ENCODE measurements at regions not wholly inside any gene's neighbourhood (a gene's known extent, or its start where the extent isn't known, plus 50 kb on each side); places are given as distances from the start of the nearest gene placed in this dataset.

DNA sequence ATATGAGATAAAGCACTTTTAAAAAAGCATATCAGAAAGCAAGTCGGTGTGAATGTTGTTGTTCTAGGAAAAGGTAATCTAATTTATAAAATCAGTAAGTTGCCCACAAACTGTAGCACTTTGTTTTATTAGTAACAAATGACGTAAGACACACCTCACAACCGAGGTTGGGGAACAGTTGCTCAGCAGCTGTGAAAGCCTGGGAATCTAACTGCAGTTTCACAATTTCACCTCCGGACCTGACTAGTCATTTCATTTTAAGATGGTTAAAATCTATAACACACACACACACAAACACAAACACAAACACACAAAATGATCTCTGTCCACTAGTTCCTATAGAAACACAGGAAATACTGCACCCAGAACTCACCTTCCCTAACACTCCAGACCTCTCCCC is 406.7 kb upstream of the NR2F2 start:
- Histone ChIP-seq H3K9me3 (ENCODE audit: control insufficient read depth, insufficient read depth, low read depth, low read length) (no peaks in the 10 kb centered on the region), H3K4me1 (ENCODE audit: control insufficient read depth, extremely low read depth, insufficient read depth, low read length) (no peaks in the 10 kb centered on the region), H2AFZ (ENCODE audit: low read length) (no peak overlapping the region), H3K36me3 (ENCODE audit: control insufficient read depth, insufficient read depth, low read length) (no peaks in the 10 kb centered on the region), H3K4me2 (ENCODE audit: extremely low read depth, insufficient read depth, low read length) (no peak overlapping the region), H3K27me3 (ENCODE audit: control insufficient read depth, insufficient read depth, low read length) (no peaks in the 10 kb centered on the region), H3K9ac (ENCODE audit: insufficient read depth, low read length) (no peak overlapping the region), H3K79me2 (ENCODE audit: control insufficient read depth, insufficient read depth, low read length) (no peaks in the 10 kb centered on the region), H4K20me1 (ENCODE audit: control insufficient read depth, extremely low read depth, insufficient read depth, low read length) (no peaks in the 10 kb centered on the region), H3K4me3 (replicated peaks in 1 of 4; ENCODE audit: control extremely low read depth in 1 of 4, insufficient read depth in 1 of 4, low read depth in 3 of 4, low read length in 4 of 4) (no peak overlapping the region), H3K27ac (ENCODE audit: insufficient read depth, low read length) (no peak overlapping the region)
- TF ChIP-seq EZH2 (IDR thresholded peaks at IDR 0.05; ENCODE audit: low read length, missing control alignments): no peak
- TF ChIP-seq, protein P1, sequence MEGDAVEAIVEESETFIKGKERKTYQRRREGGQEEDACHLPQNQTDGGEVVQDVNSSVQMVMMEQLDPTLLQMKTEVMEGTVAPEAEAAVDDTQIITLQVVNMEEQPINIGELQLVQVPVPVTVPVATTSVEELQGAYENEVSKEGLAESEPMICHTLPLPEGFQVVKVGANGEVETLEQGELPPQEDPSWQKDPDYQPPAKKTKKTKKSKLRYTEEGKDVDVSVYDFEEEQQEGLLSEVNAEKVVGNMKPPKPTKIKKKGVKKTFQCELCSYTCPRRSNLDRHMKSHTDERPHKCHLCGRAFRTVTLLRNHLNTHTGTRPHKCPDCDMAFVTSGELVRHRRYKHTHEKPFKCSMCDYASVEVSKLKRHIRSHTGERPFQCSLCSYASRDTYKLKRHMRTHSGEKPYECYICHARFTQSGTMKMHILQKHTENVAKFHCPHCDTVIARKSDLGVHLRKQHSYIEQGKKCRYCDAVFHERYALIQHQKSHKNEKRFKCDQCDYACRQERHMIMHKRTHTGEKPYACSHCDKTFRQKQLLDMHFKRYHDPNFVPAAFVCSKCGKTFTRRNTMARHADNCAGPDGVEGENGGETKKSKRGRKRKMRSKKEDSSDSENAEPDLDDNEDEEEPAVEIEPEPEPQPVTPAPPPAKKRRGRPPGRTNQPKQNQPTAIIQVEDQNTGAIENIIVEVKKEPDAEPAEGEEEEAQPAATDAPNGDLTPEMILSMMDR (conservative IDR thresholded peaks at IDR 0.05 in 1 of 2, IDR thresholded peaks at IDR 0.05 in 1 of 2; ENCODE audit: low read depth in 1 of 2, low read length in 2 of 2): no peak
- DNase-seq (ENCODE audit: low read depth in 2 of 2): no peak

DNA sequence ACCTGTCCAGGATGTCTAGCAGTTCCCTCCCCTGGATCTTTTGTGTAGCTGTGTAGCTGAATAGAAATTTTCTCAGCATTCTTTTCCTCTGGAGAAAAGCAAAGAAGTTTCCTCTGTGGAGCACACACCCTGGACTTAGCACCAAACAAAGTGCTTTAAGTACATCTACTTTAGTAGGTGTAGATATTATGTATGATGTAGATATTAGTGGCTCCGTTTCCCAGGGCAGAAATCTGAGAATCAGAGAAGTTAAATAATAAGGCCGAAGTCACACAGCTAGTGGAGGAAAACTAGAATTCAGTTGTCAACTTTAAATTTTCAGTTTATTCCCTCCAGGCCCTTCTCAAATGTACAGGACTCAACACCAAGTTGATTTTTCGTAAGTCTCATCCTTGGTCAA is 401.7 kb upstream of the NR2F2 start:
- H3K4me1 ChIP-seq (ENCODE audit: control insufficient read depth, extremely low read depth, insufficient read depth, low read length): no peaks in the 10 kb centered on the region

DNA sequence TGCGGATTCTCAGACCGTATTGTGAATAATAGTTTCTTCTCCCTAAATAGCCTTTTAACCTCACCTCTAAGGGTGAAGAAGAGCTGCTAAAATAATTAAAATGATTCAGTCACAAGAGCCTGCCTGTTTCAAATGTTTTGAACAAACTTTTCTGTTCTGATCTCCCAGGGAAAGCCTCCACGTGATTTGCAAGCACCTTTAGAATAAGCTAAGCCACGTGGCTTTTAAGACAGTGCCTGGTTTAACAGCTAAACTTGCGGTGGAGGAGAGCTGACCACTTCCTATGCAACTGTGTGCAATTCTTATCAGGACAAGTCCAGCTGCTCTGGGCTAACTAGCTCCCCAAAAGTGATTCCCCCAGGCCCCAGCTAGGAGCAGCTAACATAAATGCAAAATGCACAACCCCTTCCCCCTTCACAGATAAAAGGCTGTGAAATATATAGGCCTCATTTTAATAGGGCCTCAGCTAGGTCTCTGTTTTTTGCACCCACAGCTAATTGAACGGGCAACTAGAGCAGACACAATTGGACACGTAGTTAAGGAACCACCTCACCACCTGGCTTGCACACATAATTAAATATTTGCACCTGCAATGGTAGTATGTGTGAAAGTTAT is 401.2 kb upstream of the NR2F2 start:
- no peaks in the 10 kb centered on the region for H4K20me1 ChIP-seq (ENCODE audit: control insufficient read depth, extremely low read depth, insufficient read depth, low read length)
- TF ChIP-seq, protein P1 (conservative IDR thresholded peaks at IDR 0.05 in 1 of 2, IDR thresholded peaks at IDR 0.05 in 1 of 2; ENCODE audit: low read depth in 1 of 2, low read length in 2 of 2): no peak
- no peak for TF ChIP-seq EZH2 (IDR thresholded peaks at IDR 0.05; ENCODE audit: low read length, missing control alignments)
- no peak overlapping the region for H3K27ac ChIP-seq (ENCODE audit: insufficient read depth, low read length)
- H3K9ac ChIP-seq (ENCODE audit: insufficient read depth, low read length): no peak overlapping the region
- no peaks in the 10 kb centered on the region for H3K79me2 ChIP-seq (ENCODE audit: control insufficient read depth, insufficient read depth, low read length)
- H3K36me3 ChIP-seq (ENCODE audit: control insufficient read depth, insufficient read depth, low read length): no peaks in the 10 kb centered on the region
- peak; percentile 45 to 63 for DNase-seq (ENCODE audit: low read depth in 2 of 2)
- H3K9me3 ChIP-seq (ENCODE audit: control insufficient read depth, insufficient read depth, low read depth, low read length): no peaks in the 10 kb centered on the region
- H3K4me2 ChIP-seq (ENCODE audit: extremely low read depth, insufficient read depth, low read length): no peak overlapping the region
- H3K4me1 ChIP-seq (ENCODE audit: control insufficient read depth, extremely low read depth, insufficient read depth, low read length): no peaks in the 10 kb centered on the region
- H2AFZ ChIP-seq (ENCODE audit: low read length): no peak overlapping the region
- no peak overlapping the region for H3K4me3 ChIP-seq (replicated peaks in 1 of 4; ENCODE audit: control extremely low read depth in 1 of 4, insufficient read depth in 1 of 4, low read depth in 3 of 4, low read length in 4 of 4)
- no peaks in the 10 kb centered on the region for H3K27me3 ChIP-seq (ENCODE audit: control insufficient read depth, insufficient read depth, low read length)

More for the DNA sequence above, 401.7 kb upstream of the NR2F2 start:
- no peaks in the 10 kb centered on the region for H3K36me3 ChIP-seq (ENCODE audit: control insufficient read depth, insufficient read depth, low read length)
- no peaks in the 10 kb centered on the region for H4K20me1 ChIP-seq (ENCODE audit: control insufficient read depth, extremely low read depth, insufficient read depth, low read length)
- H3K4me3 ChIP-seq (replicated peaks in 1 of 4; ENCODE audit: control extremely low read depth in 1 of 4, insufficient read depth in 1 of 4, low read depth in 3 of 4, low read length in 4 of 4): no peak overlapping the region
- TF ChIP-seq, protein P1 (conservative IDR thresholded peaks at IDR 0.05 in 1 of 2, IDR thresholded peaks at IDR 0.05 in 1 of 2; ENCODE audit: low read depth in 1 of 2, low read length in 2 of 2): no peak
- no peak for TF ChIP-seq EZH2 (IDR thresholded peaks at IDR 0.05; ENCODE audit: low read length, missing control alignments)
- H2AFZ ChIP-seq (ENCODE audit: low read length): no peak overlapping the region
- no peak overlapping the region for H3K9ac ChIP-seq (ENCODE audit: insufficient read depth, low read length)
- DNase-seq (ENCODE audit: low read depth in 2 of 2): no peak
- no peak overlapping the region for H3K4me2 ChIP-seq (ENCODE audit: extremely low read depth, insufficient read depth, low read length)
- H3K27me3 ChIP-seq (ENCODE audit: control insufficient read depth, insufficient read depth, low read length): no peaks in the 10 kb centered on the region
- no peak overlapping the region for H3K27ac ChIP-seq (ENCODE audit: insufficient read depth, low read length)
- H3K9me3 ChIP-seq (ENCODE audit: control insufficient read depth, insufficient read depth, low read depth, low read length): no peaks in the 10 kb centered on the region
- H3K79me2 ChIP-seq (ENCODE audit: control insufficient read depth, insufficient read depth, low read length): no peaks in the 10 kb centered on the region

All from fibroblast of lung (primary cell).